Progenitor cell of endocrine pancreas (in vitro differentiated cells): ENCODE measurements at regions not wholly inside any gene's neighbourhood (a gene's known extent, or its start where the extent isn't known, plus 50 kb on each side); places are given as distances from the start of the nearest gene placed in this dataset.

ENCODE experiments used
- DNase-seq: peaks from one replicate; pipeline ENCODE4 v3.0.0; 2021; ENCODE audit warnings: low spot score; ENCODE audit not compliant: unreplicated experiment
- H3K27ac Mint-ChIP-seq: 2 replicates; pipeline ENCODE4 v1.8.0; 2021; ENCODE audit warnings: mild to moderate bottlenecking, moderate library complexity, mixed read lengths
- H3K27me3 Mint-ChIP-seq: 2 replicates; pipeline ENCODE4 v1.8.0; 2021; ENCODE audit warnings: mixed read lengths
- H3K36me3 Mint-ChIP-seq: 2 replicates; pipeline ENCODE4 v1.8.0; 2022; ENCODE audit warnings: mixed read lengths; ENCODE audit not compliant: insufficient read depth
- H3K4me1 Mint-ChIP-seq: 2 replicates; pipeline ENCODE4 v1.8.0; 2021; ENCODE audit warnings: low read depth, mixed read lengths
- H3K4me3 Mint-ChIP-seq: 2 replicates; pipeline ENCODE4 v1.8.0; 2021; ENCODE audit warnings: low read depth, mild to moderate bottlenecking, moderate library complexity, mixed read lengths
- H3K9me3 Mint-ChIP-seq: 2 replicates; pipeline ENCODE4 v1.8.0; 2021; ENCODE audit warnings: low read depth, mixed read lengths
- CTCF ChIP-seq: fragments of 200-600 bp; sonication (generic); IDR thresholded peaks from one replicate; pipeline ENCODE4 v1.5.0; 2021; ENCODE audit warnings: antibody characterized with exemption, mild to moderate bottlenecking; ENCODE audit not compliant: unreplicated experiment

GRCh38 chr15:87227846-87228245 is 1028.7 kb downstream of the NTRK3 start:
- no peak for DNase-seq
- no peak for TF ChIP-seq CTCF
- peaks cover 8% of the 10 kb centered on the region for H3K9me3 Mint-ChIP-seq
- no peak overlapping the region for H3K4me3 Mint-ChIP-seq
- no peaks in the 10 kb centered on the region for H3K27me3 Mint-ChIP-seq
- no peaks in the 10 kb centered on the region for H3K4me1 Mint-ChIP-seq
- H3K27ac Mint-ChIP-seq, result no peak overlapping the region
- H3K36me3 Mint-ChIP-seq, result no peaks in the 10 kb centered on the region

GRCh38 chr15:87225436-87225835 is 1031.1 kb downstream of the NTRK3 start:
- no peaks in the 10 kb centered on the region for H3K9me3 Mint-ChIP-seq

GRCh38 chr15:87224404-87224803 is 1032.1 kb downstream of the NTRK3 start:
- Mint-ChIP-seq H3K27ac (no peak overlapping the region), H3K27me3 (no peaks in the 10 kb centered on the region), H3K9me3 (no peaks in the 10 kb centered on the region), H3K36me3 (no peaks in the 10 kb centered on the region), H3K4me1 (no peaks in the 10 kb centered on the region), H3K4me3 (no peak overlapping the region)
- DNase-seq, result no peak
- TF ChIP-seq CTCF, result no peak

More at GRCh38 chr15:87225436-87225835, 1031.1 kb downstream of the NTRK3 start:
- H3K4me3 Mint-ChIP-seq, result no peak overlapping the region
- no peak for DNase-seq
- H3K36me3 Mint-ChIP-seq, result no peaks in the 10 kb centered on the region
- no peaks in the 10 kb centered on the region for H3K4me1 Mint-ChIP-seq
- H3K27ac Mint-ChIP-seq, result no peak overlapping the region
- H3K27me3 Mint-ChIP-seq, result no peaks in the 10 kb centered on the region
- no peak for TF ChIP-seq CTCF

- no peaks in the 10 kb centered on the region for H3K36me3 Mint-ChIP-seq
- TF ChIP-seq CTCF, result no peak
- no peaks in the 10 kb centered on the region for H3K9me3 Mint-ChIP-seq
- DNase-seq, result no peak
- no peak overlapping the region for H3K4me3 Mint-ChIP-seq
- no peaks in the 10 kb centered on the region for H3K4me1 Mint-ChIP-seq
- no peak overlapping the region for H3K27ac Mint-ChIP-seq
- no peaks in the 10 kb centered on the region for H3K27me3 Mint-ChIP-seq
These were observed 1036.6 kb downstream of the NTRK3 start for GRCh38 chr15:87219650-87220615.

GRCh38 chr15:87215100-87215499 is 1041.4 kb downstream of the NTRK3 start:
- H3K4me3 Mint-ChIP-seq, result no peak overlapping the region
- DNase-seq, result no peak
- no peaks in the 10 kb centered on the region for H3K4me1 Mint-ChIP-seq
- H3K36me3 Mint-ChIP-seq, result no peaks in the 10 kb centered on the region
- TF ChIP-seq CTCF, result no peak
- peaks cover 2% of the 10 kb centered on the region for H3K27me3 Mint-ChIP-seq
- no peaks in the 10 kb centered on the region for H3K9me3 Mint-ChIP-seq
- no peak overlapping the region for H3K27ac Mint-ChIP-seq
